HG03060 (cell line): ENCODE measurements at regions not wholly inside any gene's neighbourhood (a gene's known extent, or its start where the extent isn't known, plus 50 kb on each side); places are given as distances from the start of the nearest gene placed in this dataset.
"Not testable (repeated sequence)": the region's sequence is repeated elsewhere in the genome, so short reads cannot be mapped to it uniquely, and the experiment has no call there.

Experiments
- ATAC-seq: cut with Tn5 transposase; IDR thresholded peaks from one replicate; pipeline ENCODE4 v1.9.1; 2021; ENCODE audit warnings: low read depth, moderate number of reproducible peaks; ENCODE audit not compliant: unreplicated experiment

DNA sequence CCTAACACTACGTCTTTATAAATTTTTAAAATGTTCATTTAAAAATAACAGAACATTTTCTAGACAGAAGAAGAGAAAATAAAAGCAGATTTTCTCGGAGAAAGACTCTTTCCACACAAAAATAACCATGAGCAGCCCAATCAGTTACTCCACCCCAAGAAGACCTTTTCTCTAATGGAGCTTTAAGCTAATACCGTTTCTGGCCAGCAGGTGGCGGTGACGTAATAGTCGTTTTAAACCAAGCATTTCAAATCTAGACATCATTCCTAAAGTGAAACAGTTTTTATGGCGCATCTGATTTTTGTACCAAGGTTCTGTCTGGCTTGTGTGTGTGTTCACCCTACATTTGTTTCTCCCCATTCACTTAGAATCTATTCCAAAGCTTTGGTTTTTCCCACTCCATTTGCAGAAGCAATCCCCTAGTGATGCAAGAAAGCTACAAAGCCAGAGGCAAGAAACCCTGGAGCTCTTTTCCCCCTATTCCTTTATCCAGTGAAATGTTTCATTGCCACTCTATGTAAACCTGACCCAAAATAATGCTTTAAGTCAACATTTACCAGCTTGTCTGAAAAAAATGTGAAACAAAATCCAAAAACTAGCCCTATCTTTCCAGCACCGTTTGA lies 336.7 kb upstream of the IGF1R start:
- peak; percentile 82 for ATAC-seq

DNA sequence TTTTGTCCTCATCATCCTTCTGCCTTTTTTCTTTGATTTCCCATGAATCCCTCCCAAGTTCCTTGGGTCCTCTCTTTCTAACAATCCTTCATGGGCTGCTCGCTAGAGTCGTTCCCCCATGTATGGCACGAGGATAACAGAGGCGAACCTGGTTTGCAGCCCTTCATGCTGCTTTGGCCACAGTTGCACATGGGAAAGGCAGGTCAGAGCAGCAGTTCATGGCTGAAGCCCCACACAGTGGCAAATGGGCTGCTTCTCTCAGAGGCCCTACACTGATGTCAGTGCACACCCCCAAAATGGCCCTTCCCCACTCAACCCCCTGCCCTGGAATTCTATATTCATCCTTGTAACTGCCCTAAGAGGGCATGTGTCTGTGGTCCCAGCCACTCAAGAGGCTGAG lies 335.4 kb upstream of the IGF1R start:
- no peak for ATAC-seq

DNA sequence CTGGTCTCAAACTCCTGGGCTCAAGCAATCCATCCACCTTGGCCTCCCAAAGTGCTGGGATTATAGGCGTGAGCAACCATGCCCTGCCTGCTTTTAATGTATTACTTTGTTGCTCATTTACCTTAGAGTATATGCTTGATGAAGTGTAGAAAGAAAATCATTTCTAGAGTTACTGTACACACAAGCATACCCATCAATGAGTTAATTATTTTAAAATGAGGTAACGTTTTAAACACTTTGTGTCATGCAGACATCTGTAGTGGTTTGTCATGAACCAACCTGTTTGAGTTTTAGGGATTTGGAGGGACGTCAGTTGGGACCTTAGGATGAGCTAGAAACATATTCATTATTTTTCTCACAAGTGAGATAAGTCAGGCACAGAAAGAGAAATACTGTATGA lies 332.4 kb upstream of the IGF1R start:
- ATAC-seq: no peak

DNA sequence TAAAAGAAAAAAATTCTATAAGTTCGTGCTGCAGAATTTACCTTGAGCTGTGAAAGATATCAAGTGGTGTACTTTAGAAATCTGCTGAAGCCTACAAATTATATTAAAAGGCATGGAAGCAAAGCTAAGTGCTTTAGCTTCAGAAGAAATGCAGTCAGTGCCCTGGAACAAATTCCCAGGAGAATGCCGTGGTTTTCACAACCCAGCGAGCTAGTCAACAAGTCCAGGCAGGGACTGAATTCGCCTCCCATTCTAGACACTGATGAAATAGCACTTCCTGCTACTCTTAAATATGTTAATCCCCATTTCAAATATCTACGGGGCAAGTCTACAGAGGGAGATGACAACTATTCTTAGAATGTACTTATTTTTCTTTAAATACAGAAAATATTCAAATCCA lies 326.4 kb upstream of the IGF1R start:
- ATAC-seq: no peak

DNA sequence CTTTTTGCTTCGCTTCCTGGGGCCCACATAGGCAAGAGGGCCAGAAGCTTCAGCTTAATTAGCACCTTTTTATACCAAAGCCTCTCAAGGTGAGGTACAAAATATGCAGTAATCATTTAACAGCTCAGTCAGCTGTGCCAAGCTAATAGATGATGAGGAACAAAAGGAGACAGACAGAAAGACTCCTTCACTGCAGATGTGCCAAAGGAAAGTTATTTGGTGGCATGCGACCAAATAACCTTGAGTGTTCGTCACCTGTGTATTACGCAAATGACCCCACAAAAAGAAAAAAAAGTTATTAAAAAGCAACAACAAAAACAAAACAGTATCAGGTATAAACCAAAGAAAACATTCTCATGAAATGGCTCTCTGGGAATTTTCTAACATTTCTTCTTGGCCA lies 325.8 kb upstream of the IGF1R start:
- ATAC-seq: no peak

DNA sequence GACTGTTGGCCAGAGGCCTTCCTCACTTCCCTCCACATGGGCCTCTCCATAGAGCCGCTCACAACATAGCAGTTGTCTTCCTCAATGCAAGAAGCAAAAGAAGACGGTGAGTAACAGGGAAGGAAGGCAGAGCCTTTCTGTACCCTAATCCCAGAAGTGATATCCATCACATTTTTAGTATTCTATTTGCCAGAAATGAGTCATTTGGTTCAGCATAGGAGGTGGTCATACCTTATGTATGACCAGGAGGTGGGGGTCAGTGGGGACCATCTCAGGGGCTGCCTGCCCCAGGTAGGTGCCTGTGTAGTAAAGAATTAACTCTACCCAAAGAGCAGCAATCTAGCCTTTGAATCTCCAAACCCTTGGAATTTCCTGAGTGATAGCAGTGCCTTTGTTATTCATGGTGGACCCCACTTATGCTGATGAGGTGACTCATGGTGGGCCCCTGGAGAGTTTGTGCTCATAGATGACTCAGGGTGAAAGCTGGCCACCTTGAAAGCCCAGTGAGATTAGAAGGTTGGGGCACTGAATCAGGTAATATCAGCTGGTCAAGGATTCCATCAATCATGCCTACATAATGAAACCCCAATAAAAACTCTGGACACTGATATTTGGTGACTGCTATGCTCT lies 323.9 kb upstream of the IGF1R start:
- ATAC-seq: no peak

DNA sequence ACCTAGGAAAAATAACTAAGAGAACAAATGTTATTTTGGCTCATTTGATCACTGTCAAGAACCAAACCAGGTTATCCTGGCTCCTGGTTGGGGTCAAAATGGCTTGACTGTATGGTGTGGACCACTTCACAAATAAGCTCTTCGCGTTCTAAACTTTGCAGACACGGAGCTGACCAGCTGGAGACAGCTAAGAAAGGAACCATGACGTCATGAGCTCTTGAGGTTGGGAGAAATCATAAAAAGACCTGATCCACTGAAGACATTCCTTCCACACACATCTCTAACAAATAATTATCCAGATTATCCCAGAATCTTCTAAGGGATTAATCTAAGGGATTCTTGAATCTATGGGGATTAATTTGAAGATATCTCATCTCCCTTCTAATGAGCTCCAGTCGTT lies 321.5 kb upstream of the IGF1R start:
- ATAC-seq: no peak

DNA sequence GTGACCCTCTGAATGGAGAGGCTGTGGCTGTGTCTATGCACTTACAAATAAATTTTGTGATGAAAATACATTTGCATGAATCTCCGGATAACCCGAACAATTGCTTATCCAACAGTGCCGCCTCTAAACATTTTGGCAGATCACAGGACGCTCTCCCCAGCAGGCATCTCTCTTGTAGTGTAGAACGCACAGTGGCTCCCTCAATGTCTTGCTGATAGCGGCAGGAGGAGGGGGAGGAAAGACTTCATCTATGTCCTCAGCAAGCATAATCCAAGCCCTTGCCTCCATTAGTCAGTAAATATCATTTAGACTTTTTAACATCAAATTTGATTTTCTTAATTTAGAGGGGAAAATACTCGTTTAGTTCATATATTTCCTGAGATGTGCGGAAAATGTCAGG lies 318.1 kb upstream of the IGF1R start:
- no peak for ATAC-seq

DNA sequence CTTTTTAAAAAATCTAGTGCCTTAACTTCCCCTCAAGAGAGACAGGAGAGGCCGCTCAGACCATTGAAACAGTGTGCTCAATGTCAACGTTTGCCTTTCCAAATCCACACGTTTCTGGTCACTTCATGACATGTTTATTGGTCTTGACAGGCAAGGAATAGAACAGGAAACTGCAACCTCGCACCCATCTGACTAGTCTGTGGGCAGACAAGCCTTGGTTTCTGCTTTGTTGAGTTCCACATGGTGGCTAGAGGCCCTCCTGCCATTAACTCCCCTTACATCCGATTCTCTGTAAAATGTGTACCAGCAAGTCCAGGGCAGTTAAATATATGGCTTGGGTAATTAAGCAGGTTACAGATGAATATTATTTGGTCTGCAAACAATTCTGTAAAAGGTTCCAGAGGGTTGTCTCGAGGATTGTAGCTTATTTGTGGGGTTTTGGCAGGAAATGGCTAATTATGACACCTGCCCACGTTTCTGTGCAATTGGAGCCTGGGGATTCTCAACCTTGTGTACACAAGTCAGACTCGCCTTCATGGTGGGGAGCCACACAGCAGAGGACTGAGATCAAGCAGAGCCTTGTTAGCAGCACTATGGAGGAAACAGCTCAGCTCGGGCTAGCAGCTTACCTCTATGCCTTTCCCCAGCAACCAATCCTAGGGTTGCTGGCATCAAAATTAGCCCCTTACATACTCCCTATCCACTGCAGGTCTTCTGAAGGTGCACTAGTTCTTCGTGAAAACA lies 317.5 kb upstream of the IGF1R start:
- ATAC-seq: no peak

DNA sequence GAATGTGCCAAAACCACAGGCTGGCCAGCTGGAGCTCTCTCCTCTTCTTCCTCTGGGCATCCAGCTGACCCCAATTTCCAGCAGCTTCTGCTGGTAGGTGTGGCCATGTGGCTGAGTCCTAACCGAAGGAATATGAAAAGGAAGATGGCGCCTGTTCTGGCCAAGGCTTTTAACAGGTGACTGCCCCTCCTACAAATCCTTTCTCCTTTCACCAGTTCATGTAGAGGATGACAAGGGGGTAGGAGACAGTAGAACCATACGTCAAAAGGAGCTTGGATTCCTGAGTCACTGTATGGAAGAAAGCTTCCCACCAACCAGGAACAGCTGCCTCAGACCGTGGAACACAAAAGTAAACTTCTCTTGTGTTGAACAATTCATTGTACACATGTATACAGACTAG lies 316.7 kb upstream of the IGF1R start:
- ATAC-seq: no peak

DNA sequence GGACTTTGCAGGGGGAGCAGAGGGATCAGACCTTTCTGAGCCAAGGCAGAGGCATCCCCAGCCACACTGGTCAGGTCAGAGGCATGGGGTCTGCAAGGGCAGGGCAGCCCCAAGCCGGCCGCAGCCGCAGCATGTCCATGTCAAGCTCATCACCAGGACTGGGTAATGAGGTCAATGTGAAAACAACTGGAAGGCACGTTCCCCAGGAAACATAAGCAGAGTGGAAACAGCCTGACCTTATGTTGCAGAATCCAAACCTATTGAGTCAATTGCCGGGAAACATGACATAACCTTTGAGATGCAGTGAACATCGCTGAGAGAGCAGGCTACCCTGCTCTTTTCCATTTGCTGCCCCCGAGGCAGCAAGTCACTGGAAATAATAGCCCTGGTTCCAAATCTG lies 315.1 kb upstream of the IGF1R start:
- no peak for ATAC-seq

DNA sequence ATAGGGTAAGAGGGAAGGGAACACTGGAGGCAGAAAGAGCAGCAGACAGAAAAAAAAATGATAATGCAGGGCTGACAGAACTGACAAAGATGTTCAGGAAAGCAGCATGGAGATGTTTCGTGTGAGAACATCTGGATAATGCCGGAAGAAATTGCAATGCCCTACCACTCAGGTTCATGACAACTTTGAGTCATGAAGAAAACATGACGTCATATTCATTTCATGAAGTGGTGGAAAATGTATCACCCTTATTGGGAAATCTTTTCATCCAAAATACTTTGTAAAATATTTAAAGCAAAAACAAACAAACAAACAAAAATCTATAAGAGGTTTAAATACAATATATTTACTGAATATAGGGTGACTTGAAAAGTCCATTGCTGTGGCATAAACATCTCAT lies 305.4 kb upstream of the IGF1R start:
- ATAC-seq: no peak

DNA sequence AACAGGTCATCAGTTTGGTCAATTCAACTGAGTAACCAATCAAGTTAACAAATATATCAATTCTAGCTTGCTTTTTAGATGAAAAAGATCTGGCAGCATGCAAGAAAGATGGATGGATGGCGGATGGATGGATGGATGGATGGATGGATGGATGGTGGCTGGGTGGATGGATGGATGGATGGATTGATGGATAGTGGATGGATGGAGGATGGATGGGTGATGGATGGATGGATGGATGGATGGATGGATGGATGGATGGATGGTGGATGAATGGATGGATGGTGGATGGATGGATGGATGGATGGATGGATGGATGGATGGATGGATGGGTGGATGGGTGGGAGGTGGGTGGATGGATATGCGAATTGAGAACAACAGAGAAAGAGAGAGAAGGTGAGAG lies 303.7 kb upstream of the IGF1R start:
- ATAC-seq: no peak

DNA sequence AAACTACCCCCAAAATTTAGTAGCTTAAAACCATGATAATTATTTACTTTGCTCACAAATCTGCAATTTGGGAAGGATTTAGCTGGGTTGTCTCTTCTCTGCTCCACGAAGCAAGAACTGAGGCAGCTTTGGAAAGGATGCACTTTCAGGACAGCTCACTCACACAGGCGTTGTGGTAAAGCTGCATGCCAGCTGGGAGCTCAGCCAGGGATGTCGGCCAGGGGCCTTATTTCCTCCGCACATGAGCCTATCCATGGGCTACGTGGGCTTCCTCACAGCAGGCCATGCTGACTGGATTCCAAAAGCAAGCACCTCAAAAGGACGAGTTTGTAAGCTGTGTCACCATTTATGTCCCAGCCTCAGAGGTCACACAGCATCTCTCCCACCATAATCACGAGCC lies 301.3 kb upstream of the IGF1R start:
- ATAC-seq: no peak

DNA sequence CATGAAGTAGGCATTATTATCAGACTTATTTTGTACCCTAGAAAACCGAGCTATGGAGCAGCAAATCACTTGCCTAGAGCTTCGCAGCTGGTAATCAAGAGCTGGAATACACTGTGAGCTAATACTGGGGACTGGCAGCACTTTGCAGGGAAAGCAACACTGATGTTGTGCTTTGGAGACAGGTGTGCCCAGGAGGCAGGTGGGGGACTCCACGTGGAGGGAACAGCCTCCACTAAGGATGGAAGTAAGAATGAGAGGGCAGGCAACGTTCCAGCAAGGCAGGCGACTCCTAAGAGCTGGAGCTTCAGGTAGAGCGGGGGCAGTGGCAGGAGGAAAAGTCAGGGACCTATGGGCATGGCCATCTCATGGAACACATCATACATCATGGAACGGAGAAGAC lies 300.5 kb upstream of the IGF1R start:
- no peak for ATAC-seq

DNA sequence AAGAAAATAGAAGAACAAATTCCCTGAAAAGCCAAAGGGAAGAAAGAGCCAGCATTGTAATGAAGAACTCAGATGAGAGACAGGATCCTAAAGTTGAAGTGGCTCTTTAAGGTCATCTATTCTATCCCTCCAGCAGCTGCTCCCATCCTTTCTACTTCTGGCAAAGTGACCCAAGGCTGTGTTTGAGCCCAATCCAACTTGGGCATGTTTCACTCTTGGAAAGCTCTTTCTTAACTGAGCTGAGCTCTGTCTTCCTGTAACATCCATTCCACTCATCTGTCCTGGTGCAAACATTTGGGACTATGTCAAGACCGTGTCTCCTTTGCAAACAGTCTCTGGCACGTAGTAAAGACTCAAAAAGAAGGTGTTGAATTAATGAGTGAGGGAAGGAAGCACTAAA lies 298.1 kb upstream of the IGF1R start:
- ATAC-seq: no peak

DNA sequence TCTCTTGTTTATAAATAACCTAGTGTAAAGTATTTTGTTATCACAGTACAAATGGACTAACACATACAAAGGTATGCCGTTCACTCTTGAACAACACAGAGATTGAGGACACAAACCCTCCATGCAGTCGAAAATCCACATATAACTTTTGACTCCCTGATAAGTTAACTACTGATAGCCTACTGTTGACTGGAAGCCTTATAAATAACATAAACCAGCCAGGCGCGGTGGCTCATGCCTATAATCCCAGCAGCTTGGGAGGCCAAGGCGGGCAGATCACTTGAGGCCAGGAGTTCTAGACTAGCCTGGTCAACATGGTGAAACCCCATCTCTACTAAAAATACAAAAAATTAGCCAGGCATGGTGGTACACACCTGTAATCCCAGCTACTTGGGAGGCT lies 290.1 kb upstream of the IGF1R start:
- not testable (repeated sequence) for ATAC-seq

DNA sequence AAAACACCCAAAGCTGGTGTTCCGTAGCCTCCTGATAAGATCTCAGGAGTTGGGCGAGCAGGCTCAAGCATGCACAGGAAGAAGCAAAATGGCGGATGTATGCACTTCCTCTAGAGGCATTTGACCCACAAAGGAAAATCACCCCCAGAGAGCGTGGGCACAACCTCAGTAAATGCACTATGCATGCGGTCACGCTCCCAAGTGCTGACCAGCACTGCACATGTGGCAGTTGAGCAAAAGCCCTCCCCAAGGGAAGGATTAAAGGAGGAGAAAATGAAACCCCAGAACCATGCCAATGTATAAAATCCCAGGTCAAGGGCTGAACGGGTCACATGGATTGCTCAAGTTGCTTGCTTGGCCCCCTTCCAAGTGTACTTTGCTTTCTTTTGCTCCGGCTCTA lies 289.4 kb upstream of the IGF1R start:
- ATAC-seq: no peak

DNA sequence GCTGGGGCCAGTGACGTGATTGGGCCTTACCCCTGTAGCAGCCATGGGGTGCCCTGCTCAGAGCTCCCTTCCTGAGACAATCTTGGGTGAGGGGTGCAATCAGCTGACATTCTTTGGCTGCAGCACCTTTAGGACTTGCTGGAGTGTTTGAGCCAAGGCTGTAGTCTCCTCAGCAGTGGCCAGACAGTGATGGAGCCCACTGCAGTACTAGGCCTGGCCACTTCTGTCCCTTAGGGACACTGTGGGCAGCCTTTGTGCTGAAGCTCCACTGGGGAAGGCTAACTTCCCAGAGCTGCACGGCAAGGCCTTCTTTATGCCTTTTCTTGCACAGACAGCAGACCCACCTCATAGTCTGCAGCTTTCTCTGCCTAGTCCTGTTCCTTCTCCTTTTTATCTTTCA lies 284.9 kb upstream of the IGF1R start:
- ATAC-seq: no peak

DNA sequence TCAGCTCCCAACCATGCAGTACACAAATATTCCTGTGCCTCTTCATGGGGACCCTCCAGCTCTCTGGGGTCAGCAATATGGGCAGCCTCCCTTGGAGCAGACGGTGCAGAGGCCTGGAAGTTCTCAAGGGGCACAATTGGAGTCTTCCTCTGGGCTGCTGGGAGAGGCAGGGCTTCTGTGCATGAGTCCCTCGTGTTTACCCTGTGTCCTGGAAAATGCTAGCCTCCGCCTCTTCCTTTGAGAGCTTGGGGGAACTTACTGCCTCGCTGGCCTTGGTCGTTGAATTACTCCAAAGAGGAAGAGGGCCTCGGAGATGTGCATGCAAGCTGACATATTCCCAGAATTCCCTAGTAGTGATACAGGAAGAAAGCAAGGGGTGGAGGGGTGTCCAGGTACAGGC lies 284.4 kb upstream of the IGF1R start:
- ATAC-seq: no peak

DNA sequence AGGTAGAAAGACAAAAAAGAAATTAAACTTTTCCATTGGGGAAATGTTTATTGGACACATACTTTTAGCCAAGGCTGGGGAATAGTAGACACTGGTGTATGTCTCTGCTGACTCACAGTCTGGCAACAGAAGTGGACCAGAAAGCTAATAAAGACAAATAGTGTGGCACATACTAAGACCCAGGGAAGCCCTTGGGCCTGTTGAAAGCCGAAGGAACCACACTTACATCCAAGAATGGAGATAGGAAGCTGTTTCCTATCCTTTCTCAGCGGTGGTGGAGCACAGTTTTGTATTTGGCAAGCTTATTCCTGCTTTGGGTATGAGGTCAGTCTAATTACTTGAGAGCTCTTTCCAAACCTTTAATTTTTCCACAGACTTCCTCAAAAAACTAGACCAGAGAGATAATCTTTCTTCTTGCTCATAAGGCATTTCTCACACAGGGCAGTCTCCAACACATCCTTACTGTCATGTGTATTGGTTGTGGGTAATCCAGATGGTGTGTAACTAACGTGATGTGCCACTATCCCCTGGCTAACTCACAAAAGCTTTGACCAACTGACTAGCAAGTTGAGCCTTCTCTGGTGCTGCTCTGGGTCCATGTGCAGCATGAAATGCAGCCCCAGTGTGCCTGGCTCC lies 279.1 kb upstream of the IGF1R start:
- no peak for ATAC-seq
